ENCODE measurements at regions not wholly inside any gene's neighbourhood (a gene's known extent, or its start where the extent isn't known, plus 50 kb on each side); places are given as distances from the start of the nearest gene placed in this dataset.
"Not testable (repeated sequence)": the region's sequence is repeated elsewhere in the genome, so short reads cannot be mapped to it uniquely, and the experiment has no call there.

DNA sequence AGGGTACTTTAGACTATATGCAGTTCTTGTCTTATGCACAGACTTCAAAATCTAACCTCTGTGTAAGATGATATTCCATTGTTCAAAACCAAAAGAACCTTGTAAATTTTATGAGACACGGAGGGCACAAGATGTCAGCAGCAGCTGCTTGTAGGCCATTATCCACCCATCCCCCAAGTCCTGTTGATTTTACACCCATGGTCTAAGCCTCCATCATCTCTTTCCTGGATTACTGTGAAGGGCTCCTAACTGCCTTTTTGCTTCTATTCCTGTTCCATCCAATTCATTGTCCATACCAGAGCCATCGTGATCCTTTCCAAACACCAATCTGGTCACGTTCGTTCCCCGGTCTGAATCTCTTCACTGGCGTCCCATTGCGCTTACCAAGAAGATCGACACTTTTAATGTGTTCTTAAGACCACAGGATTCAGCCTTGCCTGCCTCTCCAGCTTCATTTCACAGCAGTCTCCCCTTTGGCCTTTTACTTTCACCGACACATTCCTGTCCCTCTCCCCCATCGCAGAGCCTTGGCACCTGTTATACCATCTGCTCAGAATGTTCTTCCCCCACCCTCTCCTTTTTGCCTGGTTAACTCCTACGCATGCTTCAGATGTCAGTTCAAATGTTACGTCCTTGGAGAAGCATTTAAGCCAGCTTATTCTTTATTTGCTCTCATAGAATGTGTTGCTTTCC is 107.3 kb upstream of the POU3F1 start:
- DNase-seq: no peak

DNA sequence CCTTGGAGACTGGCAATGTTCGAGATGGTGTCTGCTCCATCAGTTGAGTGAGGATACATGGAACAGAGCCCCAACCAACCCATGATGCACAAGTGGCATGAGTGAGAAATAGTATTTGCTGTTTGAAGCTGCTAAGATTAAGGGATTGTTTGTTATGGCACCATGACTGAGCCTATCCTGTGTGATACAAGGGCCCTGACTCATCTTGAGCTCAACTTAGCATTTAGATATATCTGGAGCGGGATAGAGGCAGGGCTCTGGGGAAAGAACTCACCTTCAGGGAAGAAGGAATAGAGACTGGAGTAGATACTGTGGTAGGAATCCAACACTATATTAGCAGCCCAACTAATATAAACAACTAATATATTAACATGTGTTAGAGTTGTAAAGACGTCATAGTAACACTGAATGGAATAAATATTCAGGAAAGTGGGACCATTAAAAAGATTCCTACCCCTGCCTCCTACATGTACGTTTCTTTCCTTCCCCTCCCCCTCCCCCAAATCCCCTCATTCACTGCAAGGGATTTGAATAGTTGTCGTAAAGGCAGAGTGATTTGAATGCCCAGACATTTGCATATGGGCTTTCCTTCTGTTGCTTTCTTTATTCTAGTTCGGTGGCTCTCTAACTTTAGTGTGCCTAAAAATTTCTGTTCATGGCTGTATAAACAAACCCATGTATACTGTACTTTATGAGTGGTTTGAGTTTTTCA is 106.6 kb upstream of the POU3F1 start:
- no peak for DNase-seq

DNA sequence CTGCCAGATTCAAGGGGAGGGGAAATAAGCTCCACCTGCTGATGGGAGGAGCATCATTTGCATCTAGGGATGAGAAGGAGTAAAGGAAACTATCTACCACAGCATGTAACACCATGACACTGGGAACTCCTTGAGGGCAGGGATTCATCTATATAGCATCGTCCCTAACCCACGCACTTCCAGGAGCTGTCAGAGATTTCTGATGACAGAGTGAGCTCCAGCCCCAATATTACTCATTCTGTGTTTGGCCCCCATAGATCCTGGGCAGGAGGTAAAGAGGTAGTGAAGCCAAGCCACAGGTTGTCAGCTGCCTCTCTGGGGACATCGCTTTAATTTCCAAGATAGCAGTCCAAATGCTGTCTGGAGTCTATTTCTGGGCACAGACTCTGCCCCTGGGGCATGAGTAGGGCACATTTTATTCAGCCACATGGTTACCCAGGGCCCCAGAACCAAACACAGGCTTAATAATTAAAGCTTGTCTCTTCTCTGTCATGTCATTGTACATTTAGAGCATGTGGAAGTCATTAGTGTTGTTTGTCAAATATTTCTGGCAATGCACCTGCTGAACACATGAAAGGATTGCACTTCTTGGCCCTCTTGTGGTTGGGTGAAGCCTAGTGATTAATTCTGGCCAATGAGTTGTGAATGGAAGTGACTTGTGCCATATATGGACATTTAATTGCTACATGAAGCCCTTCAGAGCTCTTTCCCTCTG is 105.9 kb upstream of the POU3F1 start:
- DNase-seq: no peak

DNA sequence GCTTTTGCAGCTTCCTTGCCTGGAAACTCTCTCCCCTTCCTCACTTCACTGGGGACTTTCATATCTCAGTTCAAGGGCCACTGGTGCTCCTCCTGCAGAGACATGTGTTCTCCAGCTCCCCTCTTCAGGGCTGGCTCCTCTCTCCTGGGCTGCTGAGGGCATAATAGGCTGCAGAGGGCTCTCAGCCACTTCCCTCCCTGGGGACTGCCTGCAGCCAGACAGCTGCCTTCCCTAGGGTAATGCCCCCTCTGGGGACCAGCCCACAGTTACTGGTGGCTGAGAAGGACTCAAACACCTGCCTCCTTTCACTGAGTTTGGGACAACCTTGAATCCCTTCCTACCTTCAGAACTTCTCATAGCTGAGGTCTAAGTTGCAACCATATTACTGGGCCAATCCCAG is 104.8 kb upstream of the POU3F1 start:
- no peak for DNase-seq

DNA sequence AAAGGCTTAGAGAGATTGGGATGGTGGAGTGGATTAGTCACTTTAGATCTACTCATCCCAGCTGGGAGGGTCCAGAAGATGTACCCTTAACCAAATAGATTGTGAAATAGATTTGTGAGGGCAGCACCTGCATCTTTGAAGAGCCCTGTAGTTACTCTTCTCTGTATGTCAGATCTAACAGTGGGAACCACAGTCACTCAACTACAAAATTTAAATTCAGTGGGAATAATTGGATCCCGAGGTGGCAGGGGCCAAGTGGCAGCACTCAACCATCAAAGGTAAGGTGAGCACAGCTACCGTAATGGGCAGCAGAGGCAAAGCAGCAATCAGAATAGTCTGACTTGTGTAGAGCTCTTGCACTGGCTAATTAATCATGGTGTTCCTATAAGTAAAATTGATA is 99.5 kb upstream of the POU3F1 start:
- DNase-seq: not testable (repeated sequence)

DNA sequence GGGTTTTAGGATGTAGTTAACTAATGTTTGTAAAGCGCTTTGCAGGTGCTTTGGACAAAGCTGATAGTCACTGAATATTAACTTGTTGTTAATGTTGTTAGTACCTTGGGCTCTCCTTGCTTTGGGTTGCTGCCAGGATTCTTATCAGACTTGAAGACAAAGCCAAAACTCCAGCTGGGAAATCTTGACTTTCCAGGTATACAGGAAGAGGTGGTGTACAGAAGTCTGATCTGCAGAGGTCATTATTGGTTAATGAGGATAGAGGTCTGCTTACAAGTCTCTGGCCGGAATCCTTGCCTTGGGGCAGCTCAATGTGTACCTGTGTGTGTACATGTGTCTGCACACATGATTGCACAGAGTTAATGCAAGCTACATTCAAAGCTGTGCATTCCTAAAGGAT is 96.0 kb upstream of the POU3F1 start:
- DNase-seq: no peak

DNA sequence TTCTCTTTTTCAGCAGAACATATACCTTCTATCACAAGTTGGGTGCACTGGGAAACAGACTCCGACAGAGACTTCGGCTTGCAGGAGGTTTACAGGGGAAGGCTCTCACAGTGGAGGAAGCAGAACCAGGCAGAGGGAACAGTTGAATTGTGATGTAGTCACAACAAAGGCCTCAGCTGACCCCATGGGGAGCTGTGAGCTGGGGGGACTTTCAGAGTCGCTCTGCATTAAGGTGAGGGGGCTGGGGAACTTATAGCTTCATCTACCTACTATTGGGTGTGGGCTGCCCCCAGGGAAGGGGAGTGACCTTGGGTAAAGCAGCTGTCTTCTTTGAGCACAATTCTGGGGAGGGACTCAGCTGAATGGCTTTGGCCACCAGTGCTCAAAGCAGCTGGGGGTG is 94.9 kb upstream of the POU3F1 start:
- DNase-seq: no peak

DNA sequence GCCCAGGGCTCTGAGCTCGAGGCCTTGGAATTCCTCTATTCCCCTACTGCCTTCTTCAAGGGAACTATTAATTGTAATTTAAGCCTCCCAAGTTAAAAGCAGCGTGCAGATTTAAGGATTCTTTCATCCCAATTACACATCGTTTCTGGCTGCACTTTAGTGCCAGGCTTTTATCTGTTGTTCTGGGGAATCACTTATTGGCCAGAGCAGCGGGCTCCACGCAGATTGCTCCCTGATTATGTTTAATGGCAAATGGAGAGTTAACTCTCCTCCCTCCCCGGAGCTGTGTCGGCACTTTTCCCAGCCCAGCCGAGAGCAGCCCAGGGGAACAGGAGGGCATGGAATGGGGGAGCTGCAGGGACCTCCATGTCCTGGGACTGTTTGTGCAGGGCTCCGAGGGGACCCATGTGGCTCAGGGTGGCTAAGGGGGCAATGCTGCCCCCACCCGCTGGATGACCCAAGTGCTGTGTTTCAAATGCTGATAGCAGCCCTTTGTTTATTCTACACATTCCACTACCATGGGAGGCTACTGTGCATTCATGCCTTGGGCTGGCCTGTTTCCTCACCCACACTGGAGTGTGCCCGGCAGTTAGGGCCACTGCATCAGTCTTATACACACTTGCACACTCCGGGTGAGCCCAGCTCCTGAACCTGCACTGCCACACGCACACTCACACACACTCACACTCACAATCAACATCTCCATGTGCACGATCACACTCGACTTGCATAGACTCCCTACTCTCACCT is 93.3 kb upstream of the POU3F1 start:
- no peak for DNase-seq

DNA sequence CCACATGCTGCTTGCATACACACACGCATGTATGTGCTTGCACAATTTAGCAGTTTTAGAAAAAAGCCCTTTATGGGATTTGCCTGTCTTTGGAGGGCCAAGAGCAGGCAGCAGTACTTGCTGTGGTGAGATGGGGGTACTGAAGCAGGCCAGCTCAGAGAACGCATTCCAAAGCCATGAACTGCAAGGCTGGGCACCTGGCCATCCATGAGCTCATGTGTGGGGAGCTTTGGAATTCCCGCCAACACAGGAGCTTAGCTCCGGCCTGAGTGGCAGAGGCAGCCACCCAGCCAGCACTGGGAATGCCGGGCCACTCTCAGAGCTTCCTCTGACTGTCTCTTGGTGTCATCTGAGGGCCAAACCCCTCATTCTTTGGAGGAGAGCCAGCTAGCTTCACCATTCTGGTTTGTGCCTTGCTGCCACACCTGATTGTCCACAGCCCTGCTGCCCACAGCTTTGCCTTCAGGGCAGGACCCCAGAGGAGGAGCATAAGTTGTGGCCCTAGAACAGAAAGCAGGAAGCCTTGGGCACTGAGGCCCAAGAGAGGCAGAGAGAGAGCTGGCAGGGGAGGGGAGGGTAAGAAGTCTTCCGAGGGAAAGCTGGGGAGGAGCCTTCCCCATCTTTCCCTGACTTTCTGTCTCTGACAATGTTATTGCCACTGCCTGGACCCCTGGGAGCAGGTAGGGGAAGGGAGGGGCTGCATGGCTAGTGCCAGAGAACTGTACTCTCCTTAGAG is 92.1 kb upstream of the POU3F1 start:
- no peak for DNase-seq

DNA sequence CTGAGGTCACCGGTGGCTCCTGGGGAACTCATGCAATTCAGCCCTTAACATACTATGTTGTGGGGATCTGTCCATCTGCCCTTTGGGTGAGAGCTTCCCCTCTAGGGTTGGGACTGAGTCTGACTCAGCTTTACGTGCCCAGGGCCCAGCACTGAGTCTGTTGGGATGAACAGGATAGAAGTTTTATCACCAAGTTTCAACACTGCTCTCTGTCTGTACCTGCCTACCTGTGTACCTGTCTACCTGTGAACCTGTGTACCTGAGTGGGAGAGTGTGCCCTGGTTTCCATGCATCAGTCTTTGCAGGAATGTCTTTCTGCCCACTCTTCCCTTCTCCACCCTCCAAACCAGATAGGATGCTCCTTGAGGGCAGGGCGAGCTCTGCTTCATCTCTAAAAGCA is 90.6 kb upstream of the POU3F1 start:
- DNase-seq: no peak

DNA sequence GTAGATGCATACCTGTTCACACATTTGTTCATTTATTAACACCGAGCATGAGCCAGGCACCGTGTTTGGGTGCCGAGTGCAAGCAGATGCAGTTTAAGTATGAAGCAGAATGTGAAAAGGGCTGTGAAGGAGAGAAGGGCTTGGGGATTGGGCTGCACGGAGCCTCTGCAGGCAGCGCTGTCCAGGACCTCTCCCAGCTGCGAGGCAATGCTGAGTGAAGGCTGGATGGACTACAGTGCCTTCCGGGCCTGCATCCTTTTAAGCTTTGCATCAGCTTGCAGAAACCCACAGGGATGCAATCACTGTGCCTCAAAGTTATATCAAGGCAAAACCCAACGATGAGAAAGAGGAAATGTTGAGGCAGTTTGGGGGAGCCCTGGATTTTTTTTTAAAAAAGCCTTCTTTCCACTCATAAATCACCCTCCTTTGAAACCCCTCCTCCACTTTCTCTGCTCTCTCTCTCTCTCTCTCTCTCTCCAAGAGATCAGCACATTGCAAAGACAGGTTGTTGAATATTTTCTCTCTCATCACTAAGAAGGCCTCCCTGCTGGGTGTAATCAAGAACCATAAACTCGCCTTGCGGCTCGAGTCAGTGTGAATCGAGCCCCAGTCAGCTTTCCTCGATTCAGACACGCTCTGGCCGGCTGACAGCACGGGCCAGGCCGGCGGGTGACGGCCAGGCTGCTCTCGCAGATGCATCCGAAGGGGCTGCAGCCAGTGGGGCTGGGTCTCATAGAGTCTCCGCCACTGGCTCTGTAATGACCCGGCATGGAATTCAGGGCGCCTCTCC is 89.2 kb upstream of the POU3F1 start:
- no peak for DNase-seq

DNA sequence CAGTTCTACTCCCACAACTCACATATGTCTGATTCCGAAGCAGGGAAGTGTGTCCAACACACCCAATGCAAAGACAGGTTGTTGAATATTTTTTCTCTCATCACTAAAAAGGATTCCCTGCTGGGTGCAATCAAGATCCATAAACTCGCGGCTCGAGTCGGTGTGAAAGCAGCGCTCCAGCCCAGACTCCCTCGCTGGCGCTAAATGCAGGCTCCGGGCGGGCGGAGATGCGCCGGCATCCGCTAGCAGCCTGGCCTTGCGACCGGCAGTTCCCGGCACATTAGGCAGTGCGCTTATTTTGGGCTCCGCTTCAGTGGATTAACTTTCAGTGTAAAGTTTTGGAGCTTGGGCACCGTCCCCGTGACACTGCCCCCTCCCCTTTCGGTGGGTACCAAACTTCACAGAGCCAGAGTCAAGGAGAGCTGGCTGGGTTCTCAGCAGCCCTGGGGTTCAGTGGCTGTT is 87.7 kb upstream of the POU3F1 start:
- no peak for DNase-seq

DNA sequence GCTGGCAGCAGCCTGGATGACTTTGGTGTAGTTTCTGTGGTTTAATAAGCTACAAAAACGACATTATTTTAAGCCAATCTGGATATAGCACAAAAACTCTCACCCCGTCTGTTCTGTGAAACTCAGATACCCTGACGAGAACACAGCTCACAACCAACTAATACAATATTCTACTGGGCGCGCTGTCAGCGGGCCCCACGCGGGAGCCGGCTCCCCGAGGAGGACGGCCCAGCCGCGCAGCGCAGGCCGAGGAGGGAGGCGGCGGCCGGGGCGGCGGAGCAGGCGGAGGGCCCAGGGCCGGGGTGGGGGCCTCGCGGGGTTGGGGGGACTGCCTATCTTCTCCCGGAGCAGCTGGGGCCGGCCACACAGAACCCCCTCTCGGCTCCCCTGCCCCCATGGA is 87.2 kb upstream of the POU3F1 start:
- no peak for DNase-seq

DNA sequence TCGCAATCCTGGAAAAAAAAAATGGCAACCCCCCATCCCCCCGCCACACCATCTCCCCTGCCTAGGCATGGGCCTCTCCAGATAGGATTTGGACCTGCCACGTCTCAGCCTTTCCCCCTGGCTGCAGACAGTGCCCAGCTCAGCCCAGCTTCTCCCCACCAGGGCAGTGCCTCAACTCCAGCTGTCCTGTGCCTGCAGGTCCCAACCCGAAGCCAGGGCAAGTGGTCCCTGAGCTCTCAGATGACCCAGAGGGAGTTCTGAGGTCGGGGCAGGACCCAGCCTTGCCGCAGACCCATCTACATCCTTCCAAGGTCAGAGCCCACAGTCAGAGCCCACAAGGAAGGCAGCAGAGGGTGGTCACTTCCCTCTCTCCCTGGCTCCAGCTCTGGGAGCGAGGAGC is 86.7 kb upstream of the POU3F1 start:
- no peak for DNase-seq

DNA sequence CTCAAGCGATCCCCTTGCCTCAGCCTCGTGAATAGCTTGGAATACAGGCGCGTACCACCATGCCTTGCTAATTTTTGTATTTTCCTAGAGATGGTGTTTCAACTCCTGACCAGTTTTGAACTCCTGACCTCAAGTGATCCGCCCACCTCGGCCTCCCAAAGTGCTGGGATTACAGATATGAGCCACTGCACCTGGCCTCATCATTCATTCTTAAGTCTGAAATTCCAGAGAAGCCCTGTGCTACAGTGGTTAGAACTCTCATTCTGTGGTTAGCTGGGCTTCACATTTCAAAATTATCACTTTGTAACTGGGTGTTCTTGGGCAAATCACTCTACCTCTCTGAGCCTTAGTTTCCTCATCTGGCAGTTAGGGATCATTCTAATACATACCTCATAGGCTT is 86.1 kb upstream of the POU3F1 start:
- DNase-seq: no peak

DNA sequence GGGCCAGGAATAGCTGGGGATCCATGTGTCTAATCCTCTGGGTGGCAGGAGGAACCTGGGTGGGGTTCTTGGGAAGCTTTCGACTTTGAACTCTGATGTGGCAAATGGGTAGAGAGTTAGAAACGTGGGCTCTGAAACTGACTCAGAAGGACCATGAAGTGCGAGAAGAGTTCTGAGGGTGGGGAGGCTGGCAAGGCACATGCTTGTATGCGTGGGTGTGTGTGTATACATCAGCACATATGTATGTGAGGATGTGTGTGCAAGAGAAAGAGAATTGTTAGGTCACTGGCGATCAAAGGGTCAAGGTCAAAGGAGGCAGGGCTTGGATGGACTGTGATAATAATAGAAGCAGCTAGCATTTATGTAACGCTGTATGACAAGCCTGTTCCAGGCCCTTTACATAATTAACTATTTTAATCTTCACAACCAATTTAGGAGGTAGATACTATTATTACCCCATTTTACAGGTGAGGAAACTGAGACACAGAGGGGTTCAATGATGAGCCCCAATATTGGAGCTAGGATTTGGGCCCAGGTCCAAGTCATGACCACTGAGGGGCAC is 84.5 kb upstream of the POU3F1 start:
- DNase-seq: no peak

DNA sequence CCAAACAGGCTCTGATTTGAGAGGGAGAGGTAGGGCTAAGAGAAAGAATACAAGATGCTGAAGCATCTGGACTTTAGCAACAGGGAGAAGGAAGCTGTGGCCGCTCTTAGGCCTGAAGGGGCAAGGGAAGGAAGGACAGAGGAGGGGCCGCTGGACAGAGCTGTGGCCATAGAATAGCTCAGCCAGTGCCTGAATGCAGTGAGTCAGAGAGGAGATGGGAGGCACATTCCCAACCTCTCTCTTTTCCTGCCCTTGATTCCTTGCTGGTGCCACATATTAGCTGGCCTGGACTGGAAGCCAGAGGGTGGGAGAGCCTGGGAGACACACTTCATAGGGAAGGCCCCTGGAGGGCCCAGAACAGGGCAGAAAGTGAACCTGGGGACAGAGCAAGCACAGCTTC is 83.4 kb upstream of the POU3F1 start:
- DNase-seq: no peak

DNA sequence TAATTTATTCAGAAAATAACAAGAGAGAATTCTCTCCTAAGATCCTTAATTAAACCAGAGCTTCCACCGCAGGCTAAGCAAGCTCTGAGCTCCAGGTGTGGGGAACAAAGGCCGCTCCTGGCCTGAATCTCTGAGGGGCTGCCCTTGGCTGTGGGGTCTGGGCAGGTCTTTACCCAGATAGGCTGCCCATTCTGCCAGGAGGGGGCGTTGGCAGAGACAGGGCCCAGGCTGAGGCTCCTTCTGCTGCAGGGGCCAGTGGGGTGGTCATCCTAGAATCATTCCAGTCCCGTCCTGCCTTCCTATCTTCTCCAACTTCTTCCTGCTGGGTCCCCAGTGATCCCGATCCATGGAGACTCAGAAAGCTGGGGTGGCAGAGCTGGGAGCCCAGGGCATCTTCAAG is 82.9 kb upstream of the POU3F1 start:
- DNase-seq: no peak

DNA sequence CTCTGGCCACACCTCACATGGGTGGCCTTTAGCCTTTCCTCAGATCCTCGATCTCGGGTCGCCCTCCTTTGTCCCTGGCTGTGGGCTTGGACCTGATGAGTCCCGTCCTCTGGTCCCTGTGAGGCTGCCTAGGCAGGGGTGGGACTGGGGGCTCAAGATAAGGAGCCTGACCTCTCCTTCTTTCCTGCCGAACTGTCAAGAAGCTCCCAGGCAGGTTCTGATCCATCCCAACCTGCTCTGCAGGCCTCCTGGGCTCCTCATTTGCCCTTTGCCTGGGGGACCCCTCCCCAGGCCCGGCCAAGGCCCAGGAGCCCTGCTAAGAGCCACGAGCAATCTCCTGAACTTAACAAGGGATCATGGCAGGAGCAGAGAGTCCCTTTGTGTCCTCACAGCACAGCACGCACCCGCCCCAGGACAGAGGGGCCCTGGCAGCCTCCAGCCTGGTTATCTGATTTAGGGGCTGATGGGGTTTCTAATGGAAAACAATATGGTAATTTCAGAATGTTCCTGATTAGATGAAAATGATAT is 82.4 kb upstream of the POU3F1 start:
- DNase-seq: no peak

DNA sequence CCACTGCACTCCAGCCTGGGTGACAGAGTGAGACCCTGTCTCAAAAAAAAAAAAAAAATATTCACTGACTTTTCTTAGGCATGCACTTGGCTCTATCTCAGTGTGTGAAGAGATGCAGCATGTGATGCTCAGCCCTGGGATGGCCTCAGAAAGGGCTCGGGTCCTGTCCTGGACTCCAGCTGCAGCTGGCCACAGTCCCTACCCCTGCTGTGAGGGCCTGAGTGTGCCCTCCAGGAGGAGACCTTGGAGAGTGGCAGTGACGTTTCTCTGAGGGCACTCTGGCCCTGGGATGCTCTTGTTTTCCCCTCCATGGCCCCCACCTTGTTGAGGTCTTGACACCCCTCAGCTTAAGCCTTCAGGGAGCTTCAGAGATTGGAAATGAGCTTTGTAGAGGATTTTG is 81.9 kb upstream of the POU3F1 start:
- no peak for DNase-seq

DNA sequence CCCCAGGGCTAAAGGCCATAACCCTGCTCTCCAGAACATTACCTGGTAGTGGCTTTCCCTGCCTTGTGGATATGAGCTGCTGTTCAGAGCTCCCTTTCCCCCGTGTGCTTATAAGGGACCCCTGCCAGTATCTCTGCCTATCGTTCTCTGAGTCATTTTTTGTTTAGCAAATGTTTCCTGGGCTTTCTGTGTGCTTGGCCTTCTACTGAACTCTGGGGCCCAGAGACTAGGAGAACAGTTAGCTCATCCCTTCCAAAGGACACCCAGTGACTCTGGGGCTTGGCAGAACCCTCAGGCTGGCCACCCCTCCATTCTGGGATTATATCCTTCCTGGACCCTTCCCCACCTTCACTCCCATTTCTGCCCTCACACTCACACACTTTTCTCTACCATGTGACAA is 80.8 kb upstream of the POU3F1 start:
- DNase-seq: no peak

Measured in stimulated activated naive CD4-positive, alpha-beta T cell treated with Interleukin-2 at 50 U/mL for 16 hours (primary cell).